ENCODE measurements at regions not wholly inside any gene's neighbourhood (a gene's known extent, or its start where the extent isn't known, plus 50 kb on each side); places are given as distances from the start of the nearest gene placed in this dataset.

- no peaks in the 10 kb centered on the region for H3K79me2 ChIP-seq (replicated peaks; ENCODE audit: insufficient read depth, low read length)
- H3K9me2 ChIP-seq (ENCODE audit: insufficient read depth, low read length) = no peaks in the 10 kb centered on the region
- no peak overlapping the region for H3K4me2 ChIP-seq (ENCODE audit: low read length)
These were observed 451.9 kb upstream of the MKI67 start for GRCh38 chr10:128577958-128578750.

DNA sequence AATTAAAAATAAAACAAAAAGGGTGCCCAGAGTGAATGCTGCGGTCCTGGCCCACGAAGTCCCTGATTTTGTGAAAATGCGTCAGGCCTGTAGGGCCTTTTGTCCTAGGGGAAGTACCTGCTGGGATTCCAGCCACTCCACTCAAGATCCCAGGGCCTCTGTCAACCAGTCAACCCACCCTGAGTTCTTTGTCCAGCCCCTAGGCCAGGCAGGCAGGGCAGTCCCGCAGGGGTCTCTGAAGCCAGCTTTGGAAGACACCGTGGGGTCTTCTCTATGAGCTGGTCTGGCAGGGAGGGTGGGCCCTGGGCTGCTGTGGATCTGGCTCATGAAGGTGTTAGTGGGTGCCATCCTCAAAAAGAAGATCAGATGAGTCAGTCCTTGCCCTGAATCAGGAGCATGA is 452.5 kb upstream of the MKI67 start:
- no peak overlapping the region for H3K4me2 ChIP-seq (ENCODE audit: low read length)
- H4K20me1 ChIP-seq (ENCODE audit: insufficient read depth) = no peaks in the 10 kb centered on the region
- no peaks in the 10 kb centered on the region for H3K36me3 ChIP-seq (ENCODE audit: insufficient read depth, low read length)
- H3K9ac ChIP-seq (ENCODE audit: low read length) = no peak overlapping the region
- no peak overlapping the region for H2AFZ ChIP-seq (ENCODE audit: low read depth, low read length)
- no peaks in the 10 kb centered on the region for H3K27me3 ChIP-seq (ENCODE audit: insufficient read depth, low read depth, low read length)
- H3K27ac ChIP-seq (ENCODE audit: low read length) = no peak overlapping the region
- no peaks in the 10 kb centered on the region for H3K9me2 ChIP-seq (ENCODE audit: insufficient read depth, low read length)
- H3F3A ChIP-seq (ENCODE audit: insufficient read depth, low read length, poor library complexity, severe bottlenecking) = no peaks in the 10 kb centered on the region
- no peaks in the 10 kb centered on the region for H3K79me2 ChIP-seq (replicated peaks; ENCODE audit: insufficient read depth, low read length)
- no peaks in the 10 kb centered on the region for H3K9me3 ChIP-seq (ENCODE audit: low read length)
- H3K4me3 ChIP-seq (ENCODE audit: low read length) = no peak overlapping the region
- TF ChIP-seq EZH2 (IDR thresholded peaks at IDR 0.05; ENCODE audit: borderline replicate concordance, insufficient read depth, low read length, poor library complexity, severe bottlenecking) (no peak), CTCF (IDR thresholded peaks at IDR 0.05; ENCODE audit: poor library complexity, severe bottlenecking) (no peak), RAD21 (conservative IDR thresholded peaks at IDR 0.05) (no peak), REST (IDR thresholded peaks at IDR 0.05; ENCODE audit: borderline replicate concordance) (no peak)

More at GRCh38 chr10:128577958-128578750, 451.9 kb upstream of the MKI67 start:
- Histone ChIP-seq H3K4me3 (ENCODE audit: low read length) (no peak overlapping the region), H3K27me3 (ENCODE audit: insufficient read depth, low read depth, low read length) (no peaks in the 10 kb centered on the region), H3K36me3 (ENCODE audit: insufficient read depth, low read length) (no peaks in the 10 kb centered on the region), H3F3A (ENCODE audit: insufficient read depth, low read length, poor library complexity, severe bottlenecking) (no peaks in the 10 kb centered on the region), H3K9ac (ENCODE audit: low read length) (no peak overlapping the region), H2AFZ (ENCODE audit: low read depth, low read length) (no peak overlapping the region), H3K9me3 (ENCODE audit: low read length) (no peaks in the 10 kb centered on the region), H3K27ac (ENCODE audit: low read length) (no peak overlapping the region), H4K20me1 (ENCODE audit: insufficient read depth) (no peaks in the 10 kb centered on the region)
- TF ChIP-seq EZH2 (IDR thresholded peaks at IDR 0.05; ENCODE audit: borderline replicate concordance, insufficient read depth, low read length, poor library complexity, severe bottlenecking) = no peak
- TF ChIP-seq CTCF (IDR thresholded peaks at IDR 0.05; ENCODE audit: poor library complexity, severe bottlenecking) = no peak
- TF ChIP-seq EP300 (conservative IDR thresholded peaks at IDR 0.05; ENCODE audit: poor library complexity, severe bottlenecking) = no peak
- TF ChIP-seq RAD21 (conservative IDR thresholded peaks at IDR 0.05) = no peak
- no peak for TF ChIP-seq SMC3 (conservative IDR thresholded peaks at IDR 0.05; ENCODE audit: poor library complexity)
- TF ChIP-seq POLR2AphosphoS5 (IDR thresholded peaks at IDR 0.05) = no peak
- no peak for TF ChIP-seq REST (IDR thresholded peaks at IDR 0.05; ENCODE audit: borderline replicate concordance)
- no peak for TF ChIP-seq MXI1 (conservative IDR thresholded peaks at IDR 0.05; ENCODE audit: poor library complexity, severe bottlenecking)
- no peak for TF ChIP-seq TAF1 (IDR thresholded peaks at IDR 0.05; ENCODE audit: low read depth)
